Natural killer cell (primary cell): ENCODE measurements at regions not wholly inside any gene's neighbourhood (a gene's known extent, or its start where the extent isn't known, plus 50 kb on each side); places are given as distances from the start of the nearest gene placed in this dataset.

ENCODE experiments used
- ATAC-seq, 3 donors: fragments of 150-1000 bp in 2 of 3; fragments of 200-7000 bp in 1 of 3; cut with Tn5 transposase; 1 replicate in 1 of 3; 2 replicates in 2 of 3; pipeline ENCODE4 v1.10.0; 2021; ENCODE audit warnings: mild to moderate bottlenecking in 2 of 3, moderate library complexity in 2 of 3
- DNase-seq, 2 donors: peaks; one replicate each; pipeline versions ENCODE4 v3.0.0 to v3.0.0-alpha.2; 2013 to 2021; ENCODE audit warnings: mixed read lengths in 1 of 2
- H3K27ac ChIP-seq: one replicate; pipeline ENCODE4 v1.5.1; 2013; ENCODE audit warnings: mild to moderate bottlenecking, low read length
- H3K27me3 ChIP-seq: one replicate; pipeline ENCODE4 v1.6.1; 2013; ENCODE audit warnings: low read length; ENCODE audit not compliant: control insufficient read depth, insufficient read depth
- H3K36me3 ChIP-seq: one replicate; pipeline ENCODE4 v1.6.1; 2013; ENCODE audit warnings: low read length; ENCODE audit not compliant: control insufficient read depth, insufficient read depth
- H3K4me1 ChIP-seq: one replicate; pipeline ENCODE4 v1.6.1; 2013; ENCODE audit warnings: low read length; ENCODE audit not compliant: control insufficient read depth, insufficient read depth
- H3K4me3 ChIP-seq: one replicate; pipeline ENCODE4 v1.5.1; 2013; ENCODE audit warnings: low read length
- H3K9me3 ChIP-seq: one replicate; pipeline ENCODE4 v1.6.1; 2013; ENCODE audit warnings: low read length; ENCODE audit not compliant: control insufficient read depth, insufficient read depth
- H3K27ac Mint-ChIP-seq, 2 donors: one replicate each; pipeline ENCODE4 v1.8.0; 2022; ENCODE audit warnings: mild to moderate bottlenecking in 2 of 2, mixed read lengths in 2 of 2, moderate library complexity in 1 of 2
- H3K27me3 Mint-ChIP-seq, 2 donors: one replicate each; pipeline ENCODE4 v1.8.0; 2022; ENCODE audit warnings: low read depth in 2 of 2, mixed read lengths in 2 of 2
- H3K36me3 Mint-ChIP-seq: one replicate; pipeline ENCODE4 v1.8.0; 2022; ENCODE audit warnings: mixed read lengths
- H3K4me1 Mint-ChIP-seq, 2 donors: one replicate each; pipeline ENCODE4 v1.8.0; 2022; ENCODE audit warnings: mixed read lengths in 2 of 2
- H3K4me3 Mint-ChIP-seq: one replicate; pipeline ENCODE4 v1.8.0; 2022; ENCODE audit warnings: mild to moderate bottlenecking, moderate library complexity, mixed read lengths
- H3K9me3 Mint-ChIP-seq, 2 donors: one replicate each; pipeline ENCODE4 v1.8.0; 2022; ENCODE audit warnings: mixed read lengths in 2 of 2
- WGBS: methylation state at CpG from one replicate; pipeline ENCODE4 v1.1.7; 2013; ENCODE audit warnings: missing lambda C conversion rate; ENCODE audit not compliant: insufficient coverage; 5-methylcytosine and 5-hydroxymethylcytosine counted together
- intact Hi-C: fragments of 100-400 bp; cut with micrococcal nuclease; formaldehyde crosslinking; loops from one replicate; pipeline ENCODE4 v1.14.2; 2022
- TF ChIP-seq, protein P1 (sequence below): fragments of 200-600 bp; IDR thresholded peaks from one replicate; pipeline ENCODE4 v1.8.0; 2022; ENCODE audit warnings: antibody characterized with exemption

DNA sequence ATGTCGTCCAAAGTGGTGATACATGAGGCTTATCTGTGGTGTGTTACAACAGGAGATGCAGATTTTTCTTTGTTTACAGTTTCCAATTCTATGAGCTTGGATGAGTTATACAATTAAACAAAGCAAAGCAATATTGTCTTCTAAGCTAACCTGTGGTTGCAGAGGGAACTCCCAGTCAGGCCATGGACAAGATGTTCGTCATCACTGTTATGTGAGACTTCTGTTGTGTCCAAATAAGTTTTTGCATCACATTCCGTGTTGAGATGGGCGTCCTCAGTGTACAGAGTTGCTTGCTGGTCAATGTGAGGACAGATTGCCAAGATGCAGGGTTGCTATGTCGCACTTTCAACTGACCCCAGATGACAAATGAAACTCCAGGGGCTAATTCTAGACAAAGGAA lies 189.3 kb downstream of the IRF8 start:
- Mint-ChIP-seq H3K4me1 (peaks cover 0 to 5% of the 10 kb centered on the region in 2 donors), H3K9me3 (no peaks in the 10 kb centered on the region), H3K36me3 (no peaks in the 10 kb centered on the region), H3K27ac (no peak overlapping the region), H3K27me3 (peaks cover 0 to 3% of the 10 kb centered on the region in 2 donors), H3K4me3 (no peak overlapping the region)
- Histone ChIP-seq H3K27me3 (no peaks in the 10 kb centered on the region), H3K36me3 (no peaks in the 10 kb centered on the region), H3K9me3 (no peaks in the 10 kb centered on the region), H3K4me1 (no peaks in the 10 kb centered on the region), H3K27ac (no peak overlapping the region), H3K4me3 (no peak overlapping the region)
- no peak for ATAC-seq
- DNase-seq = no peak
- WGBS = 80% methylated on average over 5 of the region's 5 CpGs
- TF ChIP-seq, protein P1, sequence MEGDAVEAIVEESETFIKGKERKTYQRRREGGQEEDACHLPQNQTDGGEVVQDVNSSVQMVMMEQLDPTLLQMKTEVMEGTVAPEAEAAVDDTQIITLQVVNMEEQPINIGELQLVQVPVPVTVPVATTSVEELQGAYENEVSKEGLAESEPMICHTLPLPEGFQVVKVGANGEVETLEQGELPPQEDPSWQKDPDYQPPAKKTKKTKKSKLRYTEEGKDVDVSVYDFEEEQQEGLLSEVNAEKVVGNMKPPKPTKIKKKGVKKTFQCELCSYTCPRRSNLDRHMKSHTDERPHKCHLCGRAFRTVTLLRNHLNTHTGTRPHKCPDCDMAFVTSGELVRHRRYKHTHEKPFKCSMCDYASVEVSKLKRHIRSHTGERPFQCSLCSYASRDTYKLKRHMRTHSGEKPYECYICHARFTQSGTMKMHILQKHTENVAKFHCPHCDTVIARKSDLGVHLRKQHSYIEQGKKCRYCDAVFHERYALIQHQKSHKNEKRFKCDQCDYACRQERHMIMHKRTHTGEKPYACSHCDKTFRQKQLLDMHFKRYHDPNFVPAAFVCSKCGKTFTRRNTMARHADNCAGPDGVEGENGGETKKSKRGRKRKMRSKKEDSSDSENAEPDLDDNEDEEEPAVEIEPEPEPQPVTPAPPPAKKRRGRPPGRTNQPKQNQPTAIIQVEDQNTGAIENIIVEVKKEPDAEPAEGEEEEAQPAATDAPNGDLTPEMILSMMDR = no peak
- intact Hi-C loops = no loop called here

DNA sequence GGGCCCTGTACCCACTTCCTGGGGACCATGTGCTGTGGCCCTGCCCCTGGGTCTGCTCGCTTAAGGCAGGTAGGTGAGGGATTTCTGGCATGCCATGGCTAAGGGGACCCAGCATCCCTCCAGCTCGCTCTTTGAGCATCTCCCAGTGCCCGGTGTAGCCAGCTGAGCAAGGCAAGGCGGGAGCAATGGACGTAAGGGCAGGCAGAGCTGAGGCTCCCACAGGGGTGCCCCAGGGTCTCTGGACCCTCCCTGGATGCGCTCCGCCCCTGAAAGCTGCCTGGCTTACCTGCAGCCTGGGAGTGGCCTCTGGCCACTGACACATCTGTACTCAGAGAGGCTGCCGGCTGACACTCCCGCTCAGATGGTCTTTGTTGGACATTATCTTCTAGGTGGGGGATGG lies 189.9 kb downstream of the IRF8 start:
- H3K9me3 ChIP-seq = no peaks in the 10 kb centered on the region
- no peaks in the 10 kb centered on the region for H3K4me1 ChIP-seq
- no peak overlapping the region for H3K27ac ChIP-seq
- Mint-ChIP-seq H3K4me1 (peaks cover 0 to 5% of the 10 kb centered on the region in 2 donors), H3K4me3 (no peak overlapping the region), H3K9me3 (no peaks in the 10 kb centered on the region), H3K27me3 (no peaks in the 10 kb centered on the region), H3K36me3 (no peaks in the 10 kb centered on the region), H3K27ac (no peak overlapping the region)
- H3K27me3 ChIP-seq = no peaks in the 10 kb centered on the region
- no peak overlapping the region for H3K4me3 ChIP-seq
- intact Hi-C loops = no loop called here
- TF ChIP-seq, protein P1 = no peak
- 83% methylated on average over 9 of the region's 9 CpGs for WGBS
- ATAC-seq (no peak), DNase-seq (no peak)
- H3K36me3 ChIP-seq = no peaks in the 10 kb centered on the region

DNA sequence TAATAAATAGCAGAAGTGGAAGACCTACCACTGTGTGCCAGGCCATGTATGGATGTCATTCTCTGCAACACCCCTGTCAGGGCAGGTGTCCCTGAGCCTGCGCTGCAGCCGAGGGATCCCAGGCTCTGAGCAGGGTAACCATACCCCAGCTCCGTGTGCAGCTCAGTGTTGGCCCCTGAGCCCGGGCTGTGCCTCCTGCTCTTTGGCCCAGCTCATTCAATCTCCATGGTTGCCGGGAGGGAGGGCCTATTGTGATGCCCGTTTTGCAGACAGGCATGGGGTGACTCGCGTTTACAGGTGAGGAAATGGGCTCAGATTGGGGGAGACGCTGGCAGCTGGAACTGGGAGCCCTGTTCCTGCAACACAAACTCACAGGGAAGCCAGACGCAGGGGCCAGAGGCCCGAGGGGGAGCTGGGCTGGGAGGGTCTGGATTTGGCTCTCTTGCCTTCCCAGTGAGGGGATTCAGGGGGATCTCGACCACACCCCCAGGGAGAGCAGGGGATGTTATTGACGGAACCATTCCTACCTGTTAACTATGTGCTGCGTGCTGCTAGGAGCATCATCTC lies 190.5 kb downstream of the IRF8 start:
- ATAC-seq (no peak), DNase-seq (no peak)
- no peak overlapping the region for H3K4me3 Mint-ChIP-seq
- H3K4me3 ChIP-seq = no peak overlapping the region
- no peaks in the 10 kb centered on the region for H3K36me3 ChIP-seq
- no peaks in the 10 kb centered on the region for H3K9me3 Mint-ChIP-seq
- peaks cover 0 to 5% of the 10 kb centered on the region in 2 donors for H3K4me1 Mint-ChIP-seq
- no peak overlapping the region for H3K27ac ChIP-seq
- no peaks in the 10 kb centered on the region for H3K36me3 Mint-ChIP-seq
- intact Hi-C loops = no loop called here
- H3K27me3 Mint-ChIP-seq = no peaks in the 10 kb centered on the region
- TF ChIP-seq, protein P1 = no peak
- WGBS = 86% methylated on average over 13 of the region's 14 CpGs
- no peak overlapping the region for H3K27ac Mint-ChIP-seq
- H3K4me1 ChIP-seq = no peaks in the 10 kb centered on the region
- H3K27me3 ChIP-seq = no peaks in the 10 kb centered on the region
- no peaks in the 10 kb centered on the region for H3K9me3 ChIP-seq

DNA sequence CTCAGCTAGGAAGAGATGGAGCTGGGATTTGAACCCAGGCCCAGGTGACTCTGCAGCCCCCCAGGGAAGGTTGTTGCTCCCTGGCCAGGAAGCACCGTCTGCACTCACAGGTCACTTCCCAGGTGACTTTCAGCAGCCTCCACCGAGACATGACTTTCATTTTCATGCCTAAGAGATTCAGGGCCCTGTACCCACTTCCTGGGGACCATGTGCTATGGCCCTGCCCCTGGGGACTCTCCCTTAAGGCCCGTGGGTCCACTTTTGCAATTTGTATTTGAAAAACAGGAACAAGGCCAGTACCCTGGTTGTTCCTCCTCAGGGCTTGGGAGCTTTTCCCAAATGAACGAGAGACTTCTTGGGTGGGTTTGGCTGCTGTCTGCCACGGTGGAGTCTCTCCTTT lies 191.0 kb downstream of the IRF8 start:
- H3K27ac ChIP-seq = no peak overlapping the region
- no peaks in the 10 kb centered on the region for H3K9me3 Mint-ChIP-seq
- H3K36me3 ChIP-seq = no peaks in the 10 kb centered on the region
- WGBS = 35% methylated on average over 5 of the region's 5 CpGs
- H3K36me3 Mint-ChIP-seq = no peaks in the 10 kb centered on the region
- no peaks in the 10 kb centered on the region for H3K4me1 ChIP-seq
- no peak for DNase-seq
- TF ChIP-seq, protein P1 = no peak
- no peaks in the 10 kb centered on the region for H3K27me3 Mint-ChIP-seq
- no peaks in the 10 kb centered on the region for H3K9me3 ChIP-seq
- H3K4me1 Mint-ChIP-seq = peaks cover 0 to 5% of the 10 kb centered on the region in 2 donors
- ATAC-seq = no peak
- H3K4me3 Mint-ChIP-seq = no peak overlapping the region
- intact Hi-C loops = no loop called here
- no peak overlapping the region for H3K4me3 ChIP-seq
- no peaks in the 10 kb centered on the region for H3K27me3 ChIP-seq
- no peak overlapping the region for H3K27ac Mint-ChIP-seq
